Stimulated activated effector memory CD8-positive, alpha-beta T cell treated with anti-CD3 and anti-CD28 coated beads, Interleukin-12 subunit alpha, Interleukin-12 subunit beta, amount 100 ng/mL, for 72 hours (primary cell): ENCODE measurements at regions not wholly inside any gene's neighbourhood (a gene's known extent, or its start where the extent isn't known, plus 50 kb on each side); places are given as distances from the start of the nearest gene placed in this dataset.

Experiments used
- ATAC-seq: fragments of 150-1000 bp; cut with Tn5 transposase; 2 replicates; pipeline ENCODE4 v1.10.0; 2021
- DNase-seq, 2 donors: peaks; one replicate each; pipeline ENCODE4 v3.0.0; 2021 to 2022; ENCODE audit warnings: low spot score in 2 of 2
- H3K27ac Mint-ChIP-seq: one replicate; pipeline ENCODE4 v1.8.0; 2022; ENCODE audit warnings: mild to moderate bottlenecking, mixed read lengths
- H3K36me3 Mint-ChIP-seq: one replicate; pipeline ENCODE4 v1.8.0; 2022; ENCODE audit warnings: mild to moderate bottlenecking, mixed read lengths
- H3K4me1 Mint-ChIP-seq: one replicate; pipeline ENCODE4 v1.8.0; 2022; ENCODE audit warnings: mixed read lengths
- H3K4me3 Mint-ChIP-seq: one replicate; pipeline ENCODE4 v1.8.0; 2022; ENCODE audit warnings: mild to moderate bottlenecking, mixed read lengths
- H3K9me3 Mint-ChIP-seq: one replicate; pipeline ENCODE4 v1.8.0; 2022; ENCODE audit warnings: mixed read lengths

DNA sequence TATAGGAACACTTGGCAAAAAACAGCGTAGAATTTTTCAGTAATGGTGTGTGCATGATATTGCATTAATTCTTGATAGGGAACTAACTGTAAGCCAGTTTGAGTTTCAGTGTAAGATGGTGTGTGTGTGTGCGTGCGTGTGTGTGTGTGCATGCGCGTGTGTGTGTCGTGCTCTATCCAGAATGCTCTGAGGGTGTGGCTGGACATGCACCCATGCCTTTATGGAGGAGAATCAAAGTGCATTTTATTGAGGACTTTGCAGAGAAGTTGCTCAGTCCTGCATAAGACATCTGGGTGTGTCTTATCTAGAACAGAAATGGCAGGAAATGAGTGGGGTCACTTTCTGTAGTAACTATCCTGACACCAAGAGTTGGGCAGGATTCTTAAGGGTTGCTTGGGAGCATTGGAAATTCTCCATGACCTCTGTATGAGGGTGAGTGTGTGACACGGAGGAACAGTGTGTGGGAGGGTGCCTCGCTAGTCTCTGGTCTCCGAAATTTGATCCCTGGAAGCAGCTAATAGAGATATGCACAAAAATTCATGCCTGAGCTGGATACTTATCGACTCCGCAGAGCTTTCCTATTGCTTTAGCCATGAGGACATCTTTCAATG lies 252.2 kb downstream of the TSHZ3 start:
- no peaks in the 10 kb centered on the region for H3K36me3 Mint-ChIP-seq

DNA sequence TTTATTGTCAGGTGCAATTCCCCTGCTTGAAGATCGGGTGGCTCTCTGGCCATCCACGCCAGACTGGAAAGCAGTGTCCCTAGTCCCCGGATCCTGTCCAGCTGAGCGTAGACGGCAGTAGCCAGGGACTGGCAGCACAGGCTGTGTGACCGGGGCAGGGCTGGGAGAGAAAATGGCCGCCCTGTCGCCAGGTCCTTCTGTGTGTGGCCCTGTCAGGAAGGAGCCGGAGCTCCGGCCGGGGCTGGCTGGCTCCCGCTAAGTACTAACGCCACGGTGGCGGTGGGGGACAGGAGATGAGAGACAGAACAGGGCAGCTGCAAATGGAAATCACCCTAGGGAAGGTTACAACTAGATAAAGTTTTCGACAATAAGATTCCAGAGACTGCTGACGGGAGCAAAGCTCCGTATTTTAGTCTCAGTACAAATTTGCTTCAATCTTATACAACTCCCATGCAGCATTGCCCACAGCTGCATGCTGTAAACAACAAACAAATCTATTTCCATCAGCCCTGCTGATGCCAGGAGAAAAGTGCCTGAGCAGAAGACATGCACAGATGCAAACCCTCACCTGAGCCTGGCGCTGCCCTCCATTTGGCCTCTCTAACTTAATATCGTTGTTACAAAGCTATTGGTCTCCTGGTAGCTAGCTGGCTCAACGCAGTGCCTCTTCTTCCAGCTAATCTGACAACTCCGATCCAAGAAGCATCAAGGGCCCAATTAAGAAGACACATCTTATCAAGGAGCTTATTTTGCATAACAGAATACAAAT lies 253.0 kb downstream of the TSHZ3 start:
- H3K27ac Mint-ChIP-seq, result no peak overlapping the region
- DNase-seq (no peak), ATAC-seq (no peak)
- H3K36me3 Mint-ChIP-seq, result no peaks in the 10 kb centered on the region
- no peaks in the 10 kb centered on the region for H3K9me3 Mint-ChIP-seq
- H3K4me3 Mint-ChIP-seq, result no peak overlapping the region
- H3K4me1 Mint-ChIP-seq, result no peaks in the 10 kb centered on the region

More for the DNA sequence above, 252.2 kb downstream of the TSHZ3 start:
- Mint-ChIP-seq H3K27ac (no peak overlapping the region), H3K9me3 (no peaks in the 10 kb centered on the region), H3K4me3 (no peak overlapping the region), H3K4me1 (no peaks in the 10 kb centered on the region)
- ATAC-seq, result no peak
- DNase-seq, result no peak

DNA sequence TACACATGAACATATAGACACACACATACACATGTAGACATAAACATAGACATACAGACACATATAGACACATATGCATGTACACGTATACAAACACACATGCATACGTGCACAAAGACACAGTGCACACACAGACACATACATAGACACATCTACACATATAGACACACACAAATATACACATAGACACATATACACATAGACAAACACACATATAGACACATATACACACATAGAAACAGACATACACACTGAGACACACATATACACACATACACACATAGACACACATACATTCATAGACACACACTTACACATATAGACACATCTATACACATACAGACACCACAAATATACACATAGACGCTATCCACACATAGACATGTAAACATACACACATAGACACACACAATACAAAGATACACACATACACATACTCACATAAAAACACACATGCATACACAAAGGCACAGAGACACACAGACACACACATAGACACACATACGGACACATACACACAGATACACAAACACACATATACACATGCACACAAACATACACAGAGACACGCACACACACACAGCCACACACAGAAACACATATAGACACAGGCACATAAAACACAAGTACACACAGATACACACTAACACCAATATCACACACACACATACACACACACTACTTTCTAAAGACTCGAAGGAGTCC lies 254.0 kb downstream of the TSHZ3 start:
- Mint-ChIP-seq H3K9me3 (no peaks in the 10 kb centered on the region), H3K27ac (no peak overlapping the region), H3K4me1 (no peaks in the 10 kb centered on the region)

DNA sequence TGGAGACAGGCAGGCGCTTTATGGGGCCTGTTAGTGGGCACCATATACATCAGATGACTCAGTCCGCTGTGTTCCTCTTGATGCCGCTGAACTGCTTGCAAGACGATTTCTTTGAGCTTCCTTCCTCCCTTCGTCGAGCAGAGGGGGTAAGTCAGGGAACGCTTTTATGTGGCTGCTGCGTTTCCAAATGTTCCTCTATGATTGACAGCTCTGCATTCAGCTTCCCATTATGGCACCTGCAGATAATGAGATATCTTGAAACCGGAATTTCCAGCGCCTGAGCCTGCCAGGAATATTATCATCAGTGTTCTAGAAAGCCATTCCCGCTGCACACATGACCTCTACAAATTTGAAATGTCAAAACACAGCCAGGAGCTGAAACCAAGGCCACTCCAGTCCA lies 257.0 kb downstream of the TSHZ3 start:
- Mint-ChIP-seq H3K4me1 (no peaks in the 10 kb centered on the region), H3K9me3 (no peaks in the 10 kb centered on the region), H3K4me3 (no peak overlapping the region), H3K27ac (no peak overlapping the region), H3K36me3 (no peaks in the 10 kb centered on the region)
- no peak for DNase-seq
- ATAC-seq, result no peak

More for the DNA sequence above, 254.0 kb downstream of the TSHZ3 start:
- DNase-seq, result no peak
- Mint-ChIP-seq H3K4me3 (no peak overlapping the region), H3K36me3 (no peaks in the 10 kb centered on the region)
- ATAC-seq, result no peak

DNA sequence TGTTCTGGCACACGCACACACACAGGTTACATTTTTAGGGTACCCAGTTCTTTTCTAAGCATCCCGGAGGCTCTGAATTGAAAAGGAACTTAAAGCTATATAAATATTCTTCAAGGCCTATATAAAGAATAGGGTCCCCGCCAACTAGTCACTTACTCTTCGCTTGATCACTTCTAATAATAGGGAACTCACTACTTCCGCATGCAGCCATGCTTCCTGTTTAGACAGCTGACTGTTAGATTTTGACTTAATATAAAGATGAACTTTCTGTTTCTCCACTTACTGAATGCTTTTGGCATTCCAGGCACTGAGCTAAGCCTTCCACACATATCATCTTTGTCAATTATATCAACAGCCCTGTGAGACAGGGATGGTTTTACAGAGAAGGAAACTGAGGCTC lies 259.6 kb downstream of the TSHZ3 start:
- H3K4me1 Mint-ChIP-seq, result no peaks in the 10 kb centered on the region
- ATAC-seq (no peak), DNase-seq (no peak)
- no peak overlapping the region for H3K27ac Mint-ChIP-seq
- no peak overlapping the region for H3K4me3 Mint-ChIP-seq
- peaks cover 4% of the 10 kb centered on the region for H3K36me3 Mint-ChIP-seq
- H3K9me3 Mint-ChIP-seq, result no peaks in the 10 kb centered on the region

DNA sequence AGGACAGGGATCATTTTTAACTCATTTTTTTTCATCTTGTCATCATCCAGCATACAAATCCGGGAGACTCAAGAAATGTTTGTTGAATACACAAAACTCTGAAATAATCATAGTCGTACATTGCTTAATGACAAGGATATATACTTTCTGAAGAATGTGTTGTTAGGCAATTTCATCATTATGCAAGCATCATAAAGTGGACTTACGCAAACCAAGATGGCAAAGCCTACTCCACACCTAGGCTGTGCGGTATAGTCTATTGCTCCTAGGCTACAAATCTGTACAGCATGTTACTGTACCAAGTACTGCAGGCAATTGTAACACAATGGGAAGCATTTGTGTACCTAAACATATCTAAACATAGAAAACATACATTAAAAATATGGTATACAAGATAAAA lies 264.1 kb downstream of the TSHZ3 start:
- Mint-ChIP-seq H3K4me1 (no peaks in the 10 kb centered on the region), H3K4me3 (no peak overlapping the region), H3K27ac (no peak overlapping the region), H3K36me3 (peaks cover 4% of the 10 kb centered on the region), H3K9me3 (no peaks in the 10 kb centered on the region)
- DNase-seq (no peak), ATAC-seq (no peak)

DNA sequence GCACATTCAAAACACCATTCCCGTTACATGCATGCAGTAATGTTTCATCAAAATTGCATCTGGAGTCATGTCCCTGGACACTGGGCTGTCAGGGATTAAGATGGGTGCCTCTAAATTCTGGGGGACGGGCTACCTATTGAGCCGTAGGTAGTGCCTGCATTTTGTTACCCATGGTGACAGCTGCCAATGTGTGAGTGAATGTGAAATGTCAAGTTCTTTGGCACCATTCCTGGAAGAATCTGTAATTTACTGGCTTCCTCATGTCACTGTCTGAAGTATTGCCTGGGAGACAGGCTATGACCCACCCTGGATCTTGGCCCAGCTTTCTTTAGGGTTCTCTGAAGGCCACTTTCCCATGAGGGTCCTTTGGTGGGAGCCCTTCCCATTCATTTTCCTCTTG lies 266.1 kb downstream of the TSHZ3 start:
- Mint-ChIP-seq H3K4me1 (no peaks in the 10 kb centered on the region), H3K27ac (no peak overlapping the region), H3K9me3 (no peaks in the 10 kb centered on the region), H3K4me3 (no peak overlapping the region), H3K36me3 (peaks cover 4% of the 10 kb centered on the region)
- ATAC-seq (no peak), DNase-seq (no peak)

DNA sequence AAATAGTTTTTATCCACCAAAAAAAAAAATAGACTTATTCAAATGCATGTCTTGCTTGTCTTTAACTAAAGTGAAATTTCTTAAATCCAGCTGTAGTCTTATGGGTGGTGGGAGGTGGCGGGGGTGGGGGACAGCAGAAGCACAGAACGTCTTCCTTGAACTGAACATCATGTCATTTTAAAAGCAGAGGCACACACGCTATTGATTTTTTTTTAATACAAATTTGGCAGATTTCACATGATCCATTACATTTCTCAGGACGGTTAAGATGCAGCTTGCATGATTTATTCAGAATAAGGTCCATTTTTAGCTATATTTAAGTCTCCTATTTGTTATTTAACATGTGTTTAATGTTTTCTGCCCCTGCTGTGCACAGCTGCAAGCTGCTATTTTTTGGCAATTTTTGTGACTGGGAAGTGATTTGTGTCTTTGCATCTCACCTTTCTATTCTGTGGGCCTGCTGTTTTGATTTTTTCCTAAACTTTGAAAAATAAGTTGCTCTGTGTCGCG lies 274.0 kb downstream of the TSHZ3 start:
- no peak overlapping the region for H3K4me3 Mint-ChIP-seq
- DNase-seq (no peak), ATAC-seq (no peak)
- H3K4me1 Mint-ChIP-seq, result no peaks in the 10 kb centered on the region
- H3K27ac Mint-ChIP-seq, result no peak overlapping the region
- H3K36me3 Mint-ChIP-seq, result no peaks in the 10 kb centered on the region
- no peaks in the 10 kb centered on the region for H3K9me3 Mint-ChIP-seq

DNA sequence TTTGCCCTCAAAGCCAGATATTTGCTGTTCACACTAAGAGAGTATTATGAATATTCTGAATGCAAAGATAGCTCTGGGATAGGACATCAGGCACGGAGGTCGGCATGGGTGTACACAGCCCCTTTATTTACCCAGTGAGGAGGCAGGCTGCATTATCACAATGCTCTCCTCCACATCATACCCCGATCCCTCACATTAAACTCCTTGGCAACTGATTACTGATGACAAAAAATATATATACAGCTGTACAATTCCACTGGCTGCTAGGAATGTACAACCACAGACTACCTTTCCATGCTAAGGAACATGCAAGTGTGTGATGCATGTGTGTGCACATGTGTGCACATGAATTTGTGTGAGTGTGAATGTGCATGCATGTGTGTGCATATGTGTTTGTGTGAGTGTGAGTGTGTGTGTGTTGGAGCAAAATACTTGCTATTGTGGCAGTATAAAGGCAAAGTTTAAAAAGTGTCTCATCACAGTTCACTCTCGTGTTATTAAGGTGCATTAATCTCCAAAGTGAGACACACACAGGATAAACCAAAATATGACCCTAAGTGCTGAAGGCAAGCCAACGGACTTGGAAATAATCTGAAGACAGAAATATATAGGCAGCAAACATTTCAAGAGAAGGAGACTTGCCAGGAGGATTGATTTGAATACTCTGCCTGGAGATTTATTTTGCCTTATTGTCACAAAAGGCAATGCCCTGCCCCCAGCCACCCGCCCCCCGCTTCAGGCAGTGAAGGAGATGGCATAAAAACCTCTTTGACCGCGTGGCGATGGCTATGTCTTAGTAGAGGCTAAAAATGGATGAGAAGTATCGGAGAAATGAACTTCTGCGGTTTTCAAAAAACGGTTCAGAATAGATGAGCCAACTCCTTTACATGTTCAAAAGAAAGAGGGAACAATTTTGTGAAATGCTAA lies 274.8 kb downstream of the TSHZ3 start:
- Mint-ChIP-seq H3K4me3 (no peak overlapping the region), H3K4me1 (no peaks in the 10 kb centered on the region)

DNA sequence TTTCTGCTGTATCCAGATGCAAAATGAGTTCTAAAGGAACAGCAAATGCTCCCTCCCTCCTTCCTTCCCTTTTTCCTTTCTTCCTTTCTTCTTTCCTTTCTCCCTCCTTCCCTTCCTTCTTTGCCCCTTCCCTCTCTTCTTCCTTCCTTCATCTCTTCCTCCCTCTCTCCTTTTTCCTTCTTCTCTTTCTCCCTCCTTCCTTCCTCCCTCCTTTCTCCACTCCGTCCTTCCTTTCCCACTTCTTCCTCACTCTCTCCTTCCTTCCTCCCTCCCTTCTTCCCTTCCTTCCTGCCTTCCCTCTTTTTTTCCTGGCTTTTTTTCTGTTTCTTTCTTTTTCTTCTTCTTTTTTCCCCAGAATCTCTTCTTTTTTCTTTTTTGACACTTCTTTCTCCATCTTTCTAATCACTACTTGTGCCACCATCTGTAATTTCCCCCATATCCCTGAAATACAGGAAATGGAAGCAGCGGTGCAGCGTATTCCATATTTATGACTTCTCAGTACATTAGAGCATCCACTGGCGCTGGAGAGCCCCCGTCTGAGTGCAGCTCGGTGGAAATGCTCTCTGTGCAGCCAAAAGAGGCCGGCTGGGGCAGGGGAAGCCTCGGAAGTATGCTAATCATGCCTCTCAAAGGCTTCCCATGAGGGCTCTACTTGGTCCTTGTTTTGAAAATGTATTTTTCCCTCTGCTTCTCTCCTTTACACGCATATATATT lies 275.6 kb downstream of the TSHZ3 start:
- Mint-ChIP-seq H3K9me3 (no peaks in the 10 kb centered on the region), H3K36me3 (no peaks in the 10 kb centered on the region), H3K4me1 (no peaks in the 10 kb centered on the region), H3K4me3 (no peak overlapping the region), H3K27ac (no peak overlapping the region)
- ATAC-seq (no peak), DNase-seq (no peak)

More for the DNA sequence above, 274.8 kb downstream of the TSHZ3 start:
- DNase-seq (no peak), ATAC-seq (no peak)
- Mint-ChIP-seq H3K9me3 (no peaks in the 10 kb centered on the region), H3K27ac (no peak overlapping the region), H3K36me3 (no peaks in the 10 kb centered on the region)

DNA sequence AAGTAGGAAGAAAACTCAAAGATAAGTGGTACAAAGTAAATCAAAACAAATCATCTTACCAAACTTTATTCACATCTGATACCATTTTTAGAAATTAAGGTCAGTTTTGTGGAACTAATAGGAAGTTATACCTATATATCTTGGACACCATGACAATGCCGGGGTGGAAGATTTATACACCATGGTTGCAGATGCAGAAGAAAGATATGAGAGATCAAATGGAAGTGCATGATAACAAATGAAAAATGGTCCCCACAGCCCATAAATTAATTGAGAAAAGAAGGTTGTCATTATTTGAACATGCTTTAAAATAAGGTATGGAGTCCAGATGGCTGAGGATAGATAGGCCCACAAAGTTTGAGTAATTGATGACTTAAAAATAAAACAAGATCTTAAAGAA lies 276.8 kb downstream of the TSHZ3 start:
- Mint-ChIP-seq H3K4me3 (no peak overlapping the region), H3K4me1 (no peaks in the 10 kb centered on the region), H3K36me3 (no peaks in the 10 kb centered on the region), H3K9me3 (no peaks in the 10 kb centered on the region), H3K27ac (no peak overlapping the region)
- ATAC-seq (no peak), DNase-seq (no peak)

DNA sequence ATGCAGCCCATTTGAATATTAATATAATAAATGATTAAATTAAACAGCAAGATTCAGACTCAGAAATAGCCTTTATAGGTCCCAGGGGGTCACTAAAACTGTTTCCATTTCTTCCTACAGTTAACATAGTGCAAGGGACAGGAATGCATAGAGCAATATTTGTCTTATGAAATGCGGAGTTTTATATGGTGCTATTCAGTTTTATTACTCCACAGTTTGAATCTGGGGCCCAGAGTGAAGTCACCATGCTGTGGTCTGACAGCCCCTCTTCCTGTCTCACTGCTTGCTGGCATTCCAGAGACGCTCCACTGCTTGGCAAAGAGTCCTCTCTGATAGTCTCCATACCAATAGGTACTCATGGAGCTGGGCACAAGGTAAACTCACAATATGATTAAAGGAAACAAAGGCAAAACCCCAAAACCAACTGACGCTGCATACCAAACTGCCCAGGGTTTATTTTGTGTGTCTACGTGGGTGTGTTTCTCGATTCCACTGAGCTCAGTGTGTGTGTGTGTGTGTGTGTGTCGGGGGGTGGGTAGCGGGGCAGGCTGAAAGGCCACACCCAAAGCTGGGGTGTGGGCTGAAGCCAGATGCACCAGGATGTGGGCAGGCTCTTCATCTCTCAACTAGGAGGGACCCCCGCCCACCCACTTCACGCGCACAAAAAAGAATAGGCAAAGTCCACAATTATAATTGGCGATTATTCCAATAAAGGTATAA lies 277.9 kb downstream of the TSHZ3 start:
- Mint-ChIP-seq H3K27ac (no peak overlapping the region), H3K4me1 (no peaks in the 10 kb centered on the region), H3K36me3 (no peaks in the 10 kb centered on the region), H3K9me3 (no peaks in the 10 kb centered on the region), H3K4me3 (no peak overlapping the region)
- no peak for DNase-seq
- no peak for ATAC-seq

DNA sequence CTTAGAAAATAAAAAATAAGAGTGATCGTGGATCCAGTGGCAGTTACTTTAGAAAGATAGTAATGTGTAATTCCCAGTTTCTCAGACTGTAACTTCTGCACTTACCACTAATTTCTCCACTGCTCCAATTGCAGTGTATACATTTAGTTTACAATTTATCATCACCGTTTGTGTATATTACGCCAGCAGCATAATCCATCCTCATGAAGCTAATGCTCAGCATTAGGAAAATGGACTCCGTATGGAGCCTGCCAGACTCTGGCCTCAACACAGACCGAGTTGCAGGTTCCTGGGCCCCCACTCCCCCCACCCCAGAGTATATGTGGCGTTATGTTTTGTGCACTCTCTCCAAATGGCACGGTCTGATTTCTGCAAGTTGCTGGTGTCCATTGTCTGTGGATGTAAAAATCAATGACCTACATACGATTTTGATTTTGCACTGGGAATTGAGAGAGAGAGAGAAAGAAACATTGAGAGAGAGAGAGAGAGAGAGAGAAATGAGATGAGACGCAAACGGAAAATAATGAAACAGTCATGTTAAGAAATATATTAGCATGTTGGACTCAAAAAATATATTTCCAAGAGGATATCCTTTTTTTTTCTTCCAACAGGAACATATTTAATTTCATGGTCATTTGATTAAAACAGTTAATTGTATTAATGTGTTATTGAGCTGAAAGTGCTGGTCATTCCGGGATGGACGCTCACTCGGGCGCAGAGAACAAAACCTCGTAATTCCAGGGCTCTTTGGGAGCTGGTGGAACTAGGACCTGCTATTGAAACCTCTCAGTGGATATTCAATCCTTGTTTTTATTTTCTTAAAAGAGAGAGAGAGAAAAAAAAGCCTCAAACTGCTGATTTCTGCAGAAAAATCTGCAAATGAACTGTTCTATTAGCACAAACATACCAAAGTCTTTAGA lies 278.8 kb downstream of the TSHZ3 start:
- Mint-ChIP-seq H3K27ac (no peak overlapping the region), H3K9me3 (no peaks in the 10 kb centered on the region), H3K4me1 (no peaks in the 10 kb centered on the region), H3K4me3 (no peak overlapping the region), H3K36me3 (no peaks in the 10 kb centered on the region)
- ATAC-seq (no peak), DNase-seq (no peak)
